H1 (cell line): ENCODE measurements at regions not wholly inside any gene's neighbourhood (a gene's known extent, or its start where the extent isn't known, plus 50 kb on each side); places are given as distances from the start of the nearest gene placed in this dataset.

Experiments
- CREB1 ChIP-seq: IDR thresholded peaks from 2 replicates; pipeline ENCODE4 v1.6.1; 2012; ENCODE audit warnings: inconsistent platforms
- TAF1 ChIP-seq: IDR thresholded peaks from 2 replicates; pipeline ENCODE4 v1.6.1; 2011; ENCODE audit warnings: mild to moderate bottlenecking, low read depth, low read length

DNA sequence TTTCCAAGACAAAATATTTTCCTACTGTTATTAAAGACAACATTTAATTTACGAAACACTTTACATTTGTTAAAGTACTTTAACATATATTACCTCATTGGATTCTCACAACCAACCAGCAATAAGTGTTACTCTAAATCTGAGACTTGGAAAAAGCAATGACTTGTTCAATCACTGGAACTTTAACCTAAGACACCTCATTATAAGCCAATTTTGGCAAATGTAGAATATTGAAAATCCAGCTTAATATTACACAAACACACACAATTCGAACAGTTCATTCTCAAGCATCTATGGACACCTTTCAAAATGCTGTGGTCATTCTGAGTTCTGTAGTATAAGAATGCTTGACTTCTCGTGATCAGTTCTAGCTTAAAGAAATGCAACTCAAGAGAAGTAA, 619.4 kb upstream of the CHAC2 start:
- TF ChIP-seq CREB1: no peak
- no peak for TF ChIP-seq TAF1
